IMR-90 (cell line): ENCODE measurements at regions not wholly inside any gene's neighbourhood (a gene's known extent, or its start where the extent isn't known, plus 50 kb on each side); places are given as distances from the start of the nearest gene placed in this dataset.
A peak's percentile ranks its signal among the peaks of the same experiment; 100 is the strongest.

ENCODE experiments used
- ATAC-seq: fragments of 200-7000 bp; cut with Tn5 transposase; 2 replicates; pipeline ENCODE4 v1.9.1; 2020; ENCODE audit warnings: low read depth, mild to moderate bottlenecking, moderate library complexity
- BruUV-seq: library from RNA; stranded (reverse); fragments of 400-500 nt; replicated peaks from 2 replicates; lab custom pipeline; 2021; lab: Mats Ljungman, UMichigan
- CTCF ChIA-PET: fragments of 300-600 bp; formaldehyde crosslinking; extraction: SDS; loops from one replicate; lab custom pipeline; 2021; ENCODE audit warnings: antibody characterized with exemption; lab: Yijun Ruan, JAX
- POLR2A ChIA-PET: fragments of 300-600 bp; sonication (Branson Sonifier 250); formaldehyde crosslinking; loops from one replicate; lab custom pipeline; 2022; ENCODE audit warnings: antibody characterized with exemption; ENCODE audit not compliant: unreplicated experiment; lab: Charles Lee
- DNase-seq: peaks from one replicate; pipeline ENCODE4 v3.0.0; 2013
- H2AFZ ChIP-seq: replicated peaks from 2 replicates; pipeline ENCODE3; 2013; ENCODE audit warnings: low read length, mild to moderate bottlenecking; ENCODE audit not compliant: poor library complexity
- H2AK5ac ChIP-seq: 2 replicates; pipeline ENCODE4 v1.6.1; 2013; ENCODE audit warnings: low read depth, low read length, inconsistent platforms
- H2AK9ac ChIP-seq: replicated peaks from 2 replicates; pipeline ENCODE3; 2013; ENCODE audit warnings: mild to moderate bottlenecking, low read depth, low read length, moderate library complexity; ENCODE audit not compliant: poor library complexity
- H2BK120ac ChIP-seq: 2 replicates; pipeline ENCODE4 v1.6.1; 2013; ENCODE audit warnings: low read depth, low read length, inconsistent platforms
- H2BK15ac ChIP-seq: 3 replicates; pipeline ENCODE4 v1.6.1; 2013; ENCODE audit warnings: low read depth, low read length, inconsistent platforms
- H2BK20ac ChIP-seq: 2 replicates; pipeline ENCODE4 v1.6.1; 2013; ENCODE audit warnings: low read depth, mild to moderate bottlenecking, inconsistent platforms, low read length, moderate library complexity
- H2BK5ac ChIP-seq: 2 replicates; pipeline ENCODE4 v1.6.1; 2013; ENCODE audit warnings: mild to moderate bottlenecking, low read depth, low read length, inconsistent platforms; ENCODE audit not compliant: poor library complexity, severe bottlenecking
- H3K14ac ChIP-seq: replicated peaks from 2 replicates; pipeline ENCODE4 v1.6.1; 2013; ENCODE audit warnings: low read depth, low read length, inconsistent platforms
- H3K18ac ChIP-seq: 2 replicates; pipeline ENCODE4 v1.6.1; 2013; ENCODE audit warnings: low read depth, low read length, control low read depth
- H3K23ac ChIP-seq: 2 replicates; pipeline ENCODE4 v1.6.1; 2013; ENCODE audit warnings: low read depth, low read length, inconsistent platforms
- H3K27ac ChIP-seq: 2 replicates; pipeline ENCODE4 v1.5.1; 2013; ENCODE audit warnings: mild to moderate bottlenecking, control low read depth, low read length; ENCODE audit not compliant: insufficient read depth
- H3K27me3 ChIP-seq: 2 replicates; pipeline ENCODE4 v1.6.1; 2013; ENCODE audit warnings: low read length; ENCODE audit not compliant: control insufficient read depth, insufficient read depth
- H3K36me3 ChIP-seq: 2 replicates; pipeline ENCODE4 v1.6.1; 2013; ENCODE audit warnings: low read length, mixed read lengths; ENCODE audit not compliant: control insufficient read depth, insufficient read depth
- H3K4ac ChIP-seq: 2 replicates; pipeline ENCODE4 v1.6.1; 2013; ENCODE audit warnings: low read depth, low read length, inconsistent platforms
- H3K4me1 ChIP-seq: 2 replicates; pipeline ENCODE4 v1.6.1; 2013; ENCODE audit warnings: low read length, mixed read lengths; ENCODE audit not compliant: control insufficient read depth, insufficient read depth
- H3K4me2 ChIP-seq: 2 replicates; pipeline ENCODE4 v1.6.1; 2013; ENCODE audit warnings: low read depth, mild to moderate bottlenecking, control low read depth, low read length, moderate library complexity
- H3K4me3 ChIP-seq: 2 replicates; pipeline ENCODE4 v1.5.1; 2013; ENCODE audit warnings: low read depth, mild to moderate bottlenecking, control low read depth, low read length, moderate library complexity; ENCODE audit not compliant: insufficient read depth
- H3K56ac ChIP-seq: 2 replicates; pipeline ENCODE4 v1.6.1; 2013; ENCODE audit warnings: low read length, inconsistent platforms; ENCODE audit not compliant: insufficient read depth; ENCODE audit errors: extremely low read depth
- H3K79me1 ChIP-seq, 2 experiments: 2 replicates each; pipeline ENCODE4 v1.6.1; 2013; ENCODE audit warnings: low read length in 2 of 2, inconsistent platforms in 1 of 2, low read depth in 1 of 2
- H3K9ac ChIP-seq: 2 replicates; pipeline ENCODE4 v1.6.1; 2013; ENCODE audit warnings: low read depth, low read length, control low read depth
- H3K9me1 ChIP-seq: 2 replicates; pipeline ENCODE4 v1.6.1; 2013; ENCODE audit warnings: low read length, inconsistent platforms; ENCODE audit not compliant: insufficient read depth
- H3K9me3 ChIP-seq: 2 replicates; pipeline ENCODE4 v1.6.1; 2013; ENCODE audit warnings: low read length; ENCODE audit not compliant: control insufficient read depth, insufficient read depth
- H4K20me1 ChIP-seq: 2 replicates; pipeline ENCODE4 v1.6.1; 2013; ENCODE audit warnings: low read length, inconsistent platforms; ENCODE audit not compliant: insufficient read depth
- H4K5ac ChIP-seq: 2 replicates; pipeline ENCODE4 v1.6.1; 2013; ENCODE audit warnings: mild to moderate bottlenecking, low read depth, low read length, control low read depth
- H4K8ac ChIP-seq, 2 experiments: 2 replicates each; pipeline ENCODE4 v1.6.1; 2013; ENCODE audit warnings: low read depth in 2 of 2, low read length in 2 of 2, control low read depth in 1 of 2, inconsistent platforms in 1 of 2
- H4K91ac ChIP-seq: 2 replicates; pipeline ENCODE4 v1.6.1; 2013; ENCODE audit warnings: low read depth, low read length, inconsistent platforms; ENCODE audit not compliant: insufficient read depth
- BHLHE40 ChIP-seq: fragments of 150-350 bp; IDR thresholded peaks from 2 replicates; pipeline ENCODE4 v1.6.1; 2016; ENCODE audit warnings: mild to moderate bottlenecking, low read depth, low read length
- CEBPB ChIP-seq: IDR thresholded peaks from 2 replicates; pipeline ENCODE4 v1.6.1; 2012; ENCODE audit warnings: low read depth, low read length, improper control_type of control experiment
- CHD1 ChIP-seq: IDR thresholded peaks from 2 replicates; pipeline ENCODE4 v1.6.1; 2012; ENCODE audit warnings: low read depth, low read length, improper control_type of control experiment
- FOS ChIP-seq: fragments of 150-350 bp; IDR thresholded peaks from 2 replicates; pipeline ENCODE4 v1.6.1; 2016; ENCODE audit warnings: low read depth, low read length
- MAFK ChIP-seq: IDR thresholded peaks from 2 replicates; pipeline ENCODE4 v1.6.1; 2012; ENCODE audit warnings: low read depth, low read length, improper control_type of control experiment
- MAZ ChIP-seq: IDR thresholded peaks from 2 replicates; pipeline ENCODE4 v1.6.1; 2012; ENCODE audit warnings: low read depth, mild to moderate bottlenecking, low read length, improper control_type of control experiment, moderate library complexity, borderline replicate concordance
- MXI1 ChIP-seq: IDR thresholded peaks from 2 replicates; pipeline ENCODE4 v1.6.1; 2012; ENCODE audit warnings: low read depth, mild to moderate bottlenecking, low read length, moderate library complexity, borderline replicate concordance
- NFE2L2 ChIP-seq: fragments of 150-350 bp; IDR thresholded peaks from 2 replicates; pipeline ENCODE4 v1.6.1; 2016; ENCODE audit warnings: low read depth, mild to moderate bottlenecking, low read length
- POLR2A ChIP-seq: IDR thresholded peaks from 2 replicates; pipeline ENCODE4 v1.6.1; 2012; ENCODE audit warnings: mild to moderate bottlenecking, low read depth, low read length
- RAD21 ChIP-seq: IDR thresholded peaks from 2 replicates; pipeline ENCODE4 v1.6.1; 2012; ENCODE audit warnings: low read length, improper control_type of control experiment
- RCOR1 ChIP-seq: IDR thresholded peaks from 2 replicates; pipeline ENCODE4 v1.6.1; 2012; ENCODE audit warnings: mild to moderate bottlenecking, low read length, improper control_type of control experiment; ENCODE audit not compliant: insufficient replicate concordance
- RFX5 ChIP-seq: IDR thresholded peaks from 2 replicates; pipeline ENCODE4 v1.8.0; 2012; ENCODE audit warnings: low read depth, mild to moderate bottlenecking, low read length, moderate library complexity
- SMC3 ChIP-seq: fragments of 150-350 bp; IDR thresholded peaks from 2 replicates; pipeline ENCODE4 v1.6.1; 2016; ENCODE audit warnings: low read depth, mild to moderate bottlenecking, antibody characterized with exemption, low read length, moderate library complexity
- WGBS, 2 experiments: methylation state at CpG; one replicate each; pipeline versions ENCODE4 v1.1.5 to v1.1.7; 2013; ENCODE audit warnings: missing lambda C conversion rate in 2 of 2; ENCODE audit not compliant: insufficient read length in 1 of 2; ENCODE audit errors: extremely low coverage in 2 of 2; 5-methylcytosine and 5-hydroxymethylcytosine counted together
- dilution Hi-C: fragments of 300-500 bp; cut with HindIII; formaldehyde crosslinking; loops from one replicate; pipeline ENCODE4 v1.14.3; 2018; ENCODE audit warnings: low sequenced_read_pairs; ENCODE audit not compliant: unreplicated experiment
- in situ Hi-C: fragments of 300-500 bp; cut with MboI; formaldehyde crosslinking; loops from 3 replicates; pipeline ENCODE4 v1.14.3; 2019; ENCODE audit warnings: low sequenced_read_pairs, inconsistent platforms, mixed read lengths
- intact Hi-C: fragments of 100-400 bp; cut with micrococcal nuclease; formaldehyde crosslinking; loops from 2 replicates; pipeline ENCODE4 v1.10.0; 2022
- TF ChIP-seq, protein P1 (sequence below): conservative IDR thresholded peaks from 2 replicates; pipeline ENCODE4 v1.5.1; 2012; ENCODE audit warnings: mild to moderate bottlenecking, low read depth, low read length, improper control_type of control experiment
- TF ChIP-seq, protein P2 (sequence below): fragments of 150-350 bp; IDR thresholded peaks from 2 replicates; pipeline ENCODE4 v1.6.1; 2017; ENCODE audit warnings: mild to moderate bottlenecking, antibody characterized with exemption, low read length, low read depth
- TF ChIP-seq, protein P3 (sequence below): fragments of 150-350 bp; IDR thresholded peaks from 2 replicates; pipeline ENCODE4 v1.6.1; 2016; ENCODE audit warnings: low read depth, mild to moderate bottlenecking, low read length, moderate library complexity, borderline replicate concordance

DNA sequence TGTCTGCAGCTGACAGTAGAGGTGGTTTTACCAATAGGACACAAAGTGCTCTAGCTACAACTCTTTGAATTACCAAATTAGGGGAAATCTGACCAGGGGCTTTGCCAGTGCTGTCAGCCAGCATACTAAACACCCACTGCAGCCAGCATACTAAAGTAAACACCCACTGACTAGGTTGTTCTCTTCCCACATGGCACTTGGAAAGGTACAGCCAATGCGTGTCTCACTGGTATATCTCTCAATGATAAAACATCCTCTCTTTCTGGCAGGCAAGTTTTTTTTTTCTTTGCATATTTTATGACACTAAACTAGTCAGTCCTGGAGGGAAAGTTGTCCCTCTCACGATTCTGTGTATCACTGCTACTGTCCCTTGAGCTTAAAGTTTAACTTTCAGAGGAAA lies 216.1 kb downstream of the TLE1 start:
- Histone ChIP-seq H3K4me3 (no peak overlapping the region), H4K91ac (no peak overlapping the region; the same call in 1 of the 2 replicates), H3K14ac (peak overlapping the region; percentile 44; the same call in 1 of the 2 replicates), H4K5ac (peak overlapping the region; percentile 25; the same call in 1 of the 2 replicates), H3K9me3 (no peaks in the 10 kb centered on the region), H3K79me1 (no peaks in the 10 kb centered on the region), H3K18ac (peak overlapping the region; percentile 61; the same call in 1 of the 2 replicates), H2BK120ac (peak overlapping the region; percentile 23; the same call in 1 of the 2 replicates), H3K9ac (no peak overlapping the region), H3K56ac (no peak overlapping the region), H3K23ac (peak overlapping the region; percentile 78; the same call in 1 of the 2 replicates), H3K4me2 (no peak overlapping the region), H4K8ac (no peak overlapping the region), H3K4ac (no peak overlapping the region), H2BK20ac (no peak overlapping the region), H2BK5ac (no peak overlapping the region), H3K36me3 (no peaks in the 10 kb centered on the region), H3K4me1 (peaks cover 11% of the 10 kb centered on the region), H2AK9ac (no peak overlapping the region), H3K27ac (peak overlapping the region; percentile 80; the same call in 1 of the 2 replicates), H2AFZ (no peak overlapping the region), H2AK5ac (no peak overlapping the region), H3K9me1 (peaks cover 3% of the 10 kb centered on the region; the same call in 1 of the 2 replicates), H3K27me3 (no peaks in the 10 kb centered on the region), H2BK15ac (0 out of 3 replicates have a peak overlapping the region, but pooled peaks have one; percentile 71), H4K20me1 (no peaks in the 10 kb centered on the region)
- intact Hi-C loops (no loop called here), in situ Hi-C loops (no loop called here), dilution Hi-C loops (no loop called here)
- TF ChIP-seq MXI1 = no peak
- TF ChIP-seq MAZ = no peak
- TF ChIP-seq, protein P1, sequence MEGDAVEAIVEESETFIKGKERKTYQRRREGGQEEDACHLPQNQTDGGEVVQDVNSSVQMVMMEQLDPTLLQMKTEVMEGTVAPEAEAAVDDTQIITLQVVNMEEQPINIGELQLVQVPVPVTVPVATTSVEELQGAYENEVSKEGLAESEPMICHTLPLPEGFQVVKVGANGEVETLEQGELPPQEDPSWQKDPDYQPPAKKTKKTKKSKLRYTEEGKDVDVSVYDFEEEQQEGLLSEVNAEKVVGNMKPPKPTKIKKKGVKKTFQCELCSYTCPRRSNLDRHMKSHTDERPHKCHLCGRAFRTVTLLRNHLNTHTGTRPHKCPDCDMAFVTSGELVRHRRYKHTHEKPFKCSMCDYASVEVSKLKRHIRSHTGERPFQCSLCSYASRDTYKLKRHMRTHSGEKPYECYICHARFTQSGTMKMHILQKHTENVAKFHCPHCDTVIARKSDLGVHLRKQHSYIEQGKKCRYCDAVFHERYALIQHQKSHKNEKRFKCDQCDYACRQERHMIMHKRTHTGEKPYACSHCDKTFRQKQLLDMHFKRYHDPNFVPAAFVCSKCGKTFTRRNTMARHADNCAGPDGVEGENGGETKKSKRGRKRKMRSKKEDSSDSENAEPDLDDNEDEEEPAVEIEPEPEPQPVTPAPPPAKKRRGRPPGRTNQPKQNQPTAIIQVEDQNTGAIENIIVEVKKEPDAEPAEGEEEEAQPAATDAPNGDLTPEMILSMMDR = no peak
- TF ChIP-seq POLR2A = no peak
- no peak for TF ChIP-seq CHD1
- TF ChIP-seq, protein P2, sequence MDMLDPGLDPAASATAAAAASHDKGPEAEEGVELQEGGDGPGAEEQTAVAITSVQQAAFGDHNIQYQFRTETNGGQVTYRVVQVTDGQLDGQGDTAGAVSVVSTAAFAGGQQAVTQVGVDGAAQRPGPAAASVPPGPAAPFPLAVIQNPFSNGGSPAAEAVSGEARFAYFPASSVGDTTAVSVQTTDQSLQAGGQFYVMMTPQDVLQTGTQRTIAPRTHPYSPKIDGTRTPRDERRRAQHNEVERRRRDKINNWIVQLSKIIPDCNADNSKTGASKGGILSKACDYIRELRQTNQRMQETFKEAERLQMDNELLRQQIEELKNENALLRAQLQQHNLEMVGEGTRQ = no peak
- no peak for TF ChIP-seq FOS
- TF ChIP-seq RAD21 = no peak
- TF ChIP-seq, protein P3, sequence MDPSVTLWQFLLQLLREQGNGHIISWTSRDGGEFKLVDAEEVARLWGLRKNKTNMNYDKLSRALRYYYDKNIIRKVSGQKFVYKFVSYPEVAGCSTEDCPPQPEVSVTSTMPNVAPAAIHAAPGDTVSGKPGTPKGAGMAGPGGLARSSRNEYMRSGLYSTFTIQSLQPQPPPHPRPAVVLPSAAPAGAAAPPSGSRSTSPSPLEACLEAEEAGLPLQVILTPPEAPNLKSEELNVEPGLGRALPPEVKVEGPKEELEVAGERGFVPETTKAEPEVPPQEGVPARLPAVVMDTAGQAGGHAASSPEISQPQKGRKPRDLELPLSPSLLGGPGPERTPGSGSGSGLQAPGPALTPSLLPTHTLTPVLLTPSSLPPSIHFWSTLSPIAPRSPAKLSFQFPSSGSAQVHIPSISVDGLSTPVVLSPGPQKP = no peak
- no peak for TF ChIP-seq SMC3
- no peak for TF ChIP-seq CEBPB
- TF ChIP-seq BHLHE40 = no peak
- no peak for TF ChIP-seq MAFK
- TF ChIP-seq RCOR1 = no peak
- TF ChIP-seq NFE2L2 = no peak
- TF ChIP-seq RFX5 = no peak
- ChIA-PET POLR2A (no interaction called here), CTCF (interaction anchor here (0.7 kb wide), 1 partner anchor 213 kb away, joined by 11 read pairs; no protein-coding TSS in a partner anchor)
- no TSS peak for BruUV-seq
- ATAC-seq = no peak
- no peak for DNase-seq
- no CpG with 5 or more reads among the region's 2 CpGs for WGBS, 2 experiments
